Mesenchymal stem cell (in vitro differentiated cells and primary cell): ENCODE measurements at regions not wholly inside any gene's neighbourhood (a gene's known extent, or its start where the extent isn't known, plus 50 kb on each side); places are given as distances from the start of the nearest gene placed in this dataset.

ENCODE experiments used
- DNase-seq: peaks from one replicate; pipeline ENCODE4 v3.0.0-alpha.2; 2013
- H2AFZ ChIP-seq: one replicate; pipeline ENCODE4 v1.6.1; 2013; ENCODE audit warnings: low read depth, mild to moderate bottlenecking, control low read depth, inconsistent platforms, low read length, moderate library complexity
- H2AK5ac ChIP-seq: 2 replicates; pipeline ENCODE4 v1.6.1; 2013; ENCODE audit warnings: low read length, moderate library complexity, mild to moderate bottlenecking, inconsistent platforms; ENCODE audit not compliant: severe bottlenecking
- H2BK120ac ChIP-seq: one replicate; pipeline ENCODE4 v1.6.1; 2013; ENCODE audit warnings: low read depth, mild to moderate bottlenecking, inconsistent platforms, low read length, moderate library complexity
- H2BK12ac ChIP-seq, 2 experiments: one replicate each; pipeline ENCODE4 v1.6.1; 2013; ENCODE audit warnings: inconsistent platforms in 2 of 2, low read length in 2 of 2, mild to moderate bottlenecking in 2 of 2, moderate library complexity in 2 of 2, control low read depth in 1 of 2
- H2BK15ac ChIP-seq: one replicate; pipeline ENCODE4 v1.6.1; 2013; ENCODE audit warnings: mild to moderate bottlenecking, low read depth, inconsistent platforms; ENCODE audit not compliant: poor library complexity, severe bottlenecking
- H2BK5ac ChIP-seq: 2 replicates; pipeline ENCODE4 v1.6.1; 2013; ENCODE audit warnings: low read depth, mild to moderate bottlenecking, low read length, control low read depth, inconsistent platforms; ENCODE audit not compliant: poor library complexity, severe bottlenecking
- H3K14ac ChIP-seq, 2 experiments: one replicate each; pipeline ENCODE4 v1.6.1; 2013; ENCODE audit warnings: inconsistent platforms in 2 of 2, low read length in 2 of 2, control low read depth in 1 of 2, mild to moderate bottlenecking in 1 of 2, moderate library complexity in 1 of 2
- H3K18ac ChIP-seq, 2 experiments: one replicate each; pipeline ENCODE4 v1.6.1; 2013; ENCODE audit warnings: inconsistent platforms in 2 of 2, low read length in 2 of 2, control low read depth in 1 of 2, low read depth in 1 of 2, mild to moderate bottlenecking in 1 of 2
- H3K23ac ChIP-seq, 2 experiments: one replicate each; pipeline ENCODE4 v1.6.1; 2013; ENCODE audit warnings: inconsistent platforms in 2 of 2, low read length in 2 of 2, mild to moderate bottlenecking in 2 of 2, moderate library complexity in 2 of 2, control low read depth in 1 of 2
- H3K27ac ChIP-seq: 2 replicates; pipeline ENCODE4 v1.5.1; 2013; ENCODE audit warnings: mild to moderate bottlenecking, moderate library complexity, low read length, control low read depth, inconsistent platforms; ENCODE audit not compliant: poor library complexity, severe bottlenecking
- H3K27me3 ChIP-seq, 2 experiments: 2 replicates each; pipeline versions ENCODE4 v1.6.1 to v1.7.0; 2013; ENCODE audit warnings: low read length in 2 of 2, mild to moderate bottlenecking in 2 of 2, moderate library complexity in 2 of 2, control low read depth in 1 of 2, inconsistent platforms in 1 of 2; ENCODE audit not compliant: control insufficient read depth in 1 of 2, insufficient read depth in 1 of 2
- H3K36me3 ChIP-seq, 2 experiments: 2 replicates each; pipeline versions ENCODE4 v1.6.1 to v1.7.0; 2013; ENCODE audit warnings: low read length in 2 of 2, control low read depth in 1 of 2, inconsistent platforms in 1 of 2, low read depth in 1 of 2, mild to moderate bottlenecking in 1 of 2; ENCODE audit not compliant: insufficient read depth in 2 of 2, control insufficient read depth in 1 of 2
- H3K4ac ChIP-seq, 2 experiments: one replicate each; pipeline ENCODE4 v1.6.1; 2013; ENCODE audit warnings: inconsistent platforms in 2 of 2, low read length in 2 of 2, mild to moderate bottlenecking in 2 of 2, moderate library complexity in 2 of 2, control low read depth in 1 of 2, low read depth in 1 of 2
- H3K4me1 ChIP-seq: 2 replicates; pipeline ENCODE4 v1.6.1; 2013; ENCODE audit warnings: low read depth, low read length, control low read depth; ENCODE audit not compliant: control insufficient read depth, insufficient read depth
- H3K4me2 ChIP-seq: 2 replicates; pipeline ENCODE4 v1.6.1; 2013; ENCODE audit warnings: low read length, mild to moderate bottlenecking, inconsistent platforms; ENCODE audit not compliant: poor library complexity, severe bottlenecking
- H3K4me3 ChIP-seq, 2 experiments: 2 replicates each; pipeline versions ENCODE4 v1.5.1 to v1.7.0; 2013; ENCODE audit warnings: low read length in 2 of 2, mild to moderate bottlenecking in 2 of 2, control low read depth in 1 of 2, low read depth in 1 of 2; ENCODE audit not compliant: insufficient read depth in 1 of 2
- H3K79me1 ChIP-seq: replicated peaks from 2 replicates; pipeline ENCODE4 v1.6.1; 2013; ENCODE audit warnings: mild to moderate bottlenecking, control low read depth, low read length, inconsistent platforms; ENCODE audit not compliant: poor library complexity, severe bottlenecking
- H3K9ac ChIP-seq: 2 replicates; pipeline ENCODE4 v1.7.0; 2013; ENCODE audit warnings: mild to moderate bottlenecking, low read length, moderate library complexity
- H3K9me3 ChIP-seq: 2 replicates; pipeline ENCODE4 v1.7.0; 2013; ENCODE audit warnings: mild to moderate bottlenecking, low read length; ENCODE audit not compliant: control insufficient read depth
- H4K8ac ChIP-seq: one replicate; pipeline ENCODE4 v1.6.1; 2013; ENCODE audit warnings: inconsistent platforms, mild to moderate bottlenecking, low read length, moderate library complexity
- H4K91ac ChIP-seq: one replicate; pipeline ENCODE4 v1.6.1; 2013; ENCODE audit warnings: mild to moderate bottlenecking, low read length, inconsistent platforms
- WGBS: methylation state at CpG from one replicate; pipeline ENCODE4 v1.1.7; 2013; ENCODE audit warnings: mixed read lengths; 5-methylcytosine and 5-hydroxymethylcytosine counted together

DNA sequence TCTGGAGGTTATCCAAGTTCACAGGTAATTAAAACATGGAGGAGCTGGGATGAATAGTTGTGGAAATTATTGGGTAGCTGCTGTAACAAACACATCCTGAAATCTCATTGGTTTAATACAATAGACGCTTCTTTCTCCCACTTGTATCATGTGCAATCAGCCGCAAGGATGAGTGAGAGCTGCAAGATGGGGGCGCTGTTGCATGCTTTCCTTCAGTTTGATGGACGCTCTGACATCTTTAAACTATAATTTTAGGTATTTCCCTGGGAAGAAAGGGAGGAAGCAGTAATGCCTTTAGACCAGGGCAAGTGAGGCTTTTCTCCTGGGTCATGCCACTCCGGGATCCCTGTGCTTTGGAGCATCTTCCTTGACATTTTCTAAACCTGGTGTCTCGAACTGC lies 178.7 kb downstream of the PAWR start:
- no peaks in the 10 kb centered on the region for H3K9me3 ChIP-seq
- H3K4me3 ChIP-seq: no peak overlapping the region
- H3K4ac ChIP-seq: no peak overlapping the region
- no peak overlapping the region for H3K23ac ChIP-seq
- no peak overlapping the region for H2BK15ac ChIP-seq
- no peak overlapping the region for H2AFZ ChIP-seq
- H3K9ac ChIP-seq: no peak overlapping the region
- no peaks in the 10 kb centered on the region for H3K27me3 ChIP-seq
- H4K8ac ChIP-seq: no peak overlapping the region
- H3K79me1 ChIP-seq: peaks cover 3% of the 10 kb centered on the region
- no peak for DNase-seq
- H3K4me2 ChIP-seq: no peak overlapping the region
- 72% methylated on average over 6 of the region's 6 CpGs for WGBS
- H3K27ac ChIP-seq: no peak overlapping the region
- H3K18ac ChIP-seq: no peak overlapping the region
- no peaks in the 10 kb centered on the region for H3K36me3 ChIP-seq
- no peak overlapping the region for H2BK12ac ChIP-seq
- no peak overlapping the region for H4K91ac ChIP-seq
- H2AK5ac ChIP-seq: no peak overlapping the region
- no peak overlapping the region for H2BK120ac ChIP-seq
- H3K14ac ChIP-seq: no peak overlapping the region
- H2BK5ac ChIP-seq: no peak overlapping the region
- H3K4me1 ChIP-seq: peaks cover 7% of the 10 kb centered on the region

DNA sequence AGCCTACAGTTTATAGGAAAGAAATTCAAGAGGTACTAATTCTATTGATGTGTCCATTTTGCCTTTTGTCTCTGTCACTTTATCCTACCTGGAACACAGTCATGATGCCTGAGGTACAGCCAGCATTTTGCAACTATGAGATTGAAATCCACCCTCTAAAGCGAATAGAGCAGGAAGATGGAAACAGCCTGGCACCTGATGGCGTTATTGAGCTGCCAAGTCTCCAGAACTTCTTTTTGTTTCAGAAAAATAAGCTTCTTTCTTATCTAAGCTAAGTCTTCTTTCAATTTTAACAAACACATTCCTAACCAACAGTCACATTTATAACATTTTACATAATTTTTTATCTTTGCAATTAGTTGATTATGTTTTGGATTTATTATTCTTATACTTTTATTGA lies 182.1 kb downstream of the PAWR start:
- Histone ChIP-seq H3K27ac (no peak overlapping the region), H3K23ac (no peak overlapping the region), H3K14ac (no peak overlapping the region), H3K4me2 (no peak overlapping the region), H3K18ac (no peak overlapping the region), H3K27me3 (no peaks in the 10 kb centered on the region), H2BK5ac (no peak overlapping the region), H4K91ac (no peak overlapping the region), H3K4me3 (no peak overlapping the region), H2BK15ac (no peak overlapping the region), H2BK120ac (no peak overlapping the region), H3K9me3 (peaks cover 7% of the 10 kb centered on the region), H3K9ac (no peak overlapping the region), H2AK5ac (no peak overlapping the region), H3K36me3 (peaks cover 0 to 5% of the 10 kb centered on the region in 2 experiments), H3K4ac (no peak overlapping the region), H3K79me1 (peaks cover 15% of the 10 kb centered on the region), H2BK12ac (no peak overlapping the region), H3K4me1 (peaks cover 7% of the 10 kb centered on the region), H4K8ac (no peak overlapping the region), H2AFZ (no peak overlapping the region)
- no peak for DNase-seq
- WGBS: 89% methylated on average over 2 of the region's 2 CpGs
